GM19324 (cell line): ENCODE measurements at regions not wholly inside any gene's neighbourhood (a gene's known extent, or its start where the extent isn't known, plus 50 kb on each side); places are given as distances from the start of the nearest gene placed in this dataset.
"Not testable (repeated sequence)": the region's sequence is repeated elsewhere in the genome, so short reads cannot be mapped to it uniquely, and the experiment has no call there.

Source experiments
- ATAC-seq: cut with Tn5 transposase; IDR thresholded peaks from one replicate; pipeline ENCODE4 v1.9.1; 2021; ENCODE audit warnings: mild to moderate bottlenecking, moderate library complexity; ENCODE audit not compliant: unreplicated experiment, low FRiP score

DNA sequence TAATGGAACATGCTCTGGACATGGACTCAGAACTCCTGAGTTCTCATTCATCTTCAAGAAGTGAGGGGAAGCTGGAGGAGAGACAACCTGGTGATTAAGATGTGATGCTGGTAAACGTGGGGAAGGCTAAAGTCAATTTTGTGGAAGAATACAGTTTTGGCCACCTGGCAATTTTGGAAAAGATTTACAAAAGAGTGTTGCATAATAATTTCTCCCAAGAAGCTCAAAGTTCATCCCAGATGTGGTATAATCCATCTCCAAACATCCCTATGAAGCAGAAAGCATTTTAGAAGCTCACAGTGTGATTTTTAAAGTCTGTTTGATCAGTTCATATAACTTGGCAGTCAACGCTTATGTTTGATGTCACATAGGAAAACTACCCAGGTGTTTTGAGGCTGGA is 208.7 kb downstream of the LMX1A start:
- no peak for ATAC-seq

DNA sequence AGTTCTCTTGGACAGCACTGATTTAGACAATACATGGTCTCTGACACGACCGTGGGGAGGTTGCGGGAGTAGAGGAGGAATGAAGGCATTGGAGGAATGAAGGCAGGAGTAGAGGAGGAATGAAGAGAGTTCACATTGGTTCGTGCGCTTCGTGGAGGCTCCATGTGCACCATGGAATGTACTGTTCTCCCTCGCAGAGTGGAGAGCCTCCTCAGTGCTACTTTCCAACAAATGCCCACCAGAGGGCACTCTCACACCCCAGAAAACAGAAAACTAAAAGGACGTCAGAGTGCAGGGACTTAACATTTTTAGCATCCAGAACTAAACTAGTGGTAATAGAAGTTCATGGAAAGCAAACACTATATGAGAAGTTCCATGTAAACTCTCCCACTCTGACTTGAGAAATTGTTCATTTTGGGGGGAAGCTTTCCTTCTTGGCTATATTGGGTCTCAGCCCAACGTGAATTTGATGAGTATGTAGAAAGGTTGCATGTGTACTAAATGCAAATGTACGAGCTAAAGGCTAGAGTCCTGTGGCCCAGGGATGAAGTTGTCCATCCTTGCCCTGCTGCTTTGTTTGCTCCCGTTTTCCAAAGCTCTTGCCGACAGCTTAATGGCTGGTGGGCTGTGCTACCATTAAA is 211.6 kb downstream of the LMX1A start:
- no peak for ATAC-seq

DNA sequence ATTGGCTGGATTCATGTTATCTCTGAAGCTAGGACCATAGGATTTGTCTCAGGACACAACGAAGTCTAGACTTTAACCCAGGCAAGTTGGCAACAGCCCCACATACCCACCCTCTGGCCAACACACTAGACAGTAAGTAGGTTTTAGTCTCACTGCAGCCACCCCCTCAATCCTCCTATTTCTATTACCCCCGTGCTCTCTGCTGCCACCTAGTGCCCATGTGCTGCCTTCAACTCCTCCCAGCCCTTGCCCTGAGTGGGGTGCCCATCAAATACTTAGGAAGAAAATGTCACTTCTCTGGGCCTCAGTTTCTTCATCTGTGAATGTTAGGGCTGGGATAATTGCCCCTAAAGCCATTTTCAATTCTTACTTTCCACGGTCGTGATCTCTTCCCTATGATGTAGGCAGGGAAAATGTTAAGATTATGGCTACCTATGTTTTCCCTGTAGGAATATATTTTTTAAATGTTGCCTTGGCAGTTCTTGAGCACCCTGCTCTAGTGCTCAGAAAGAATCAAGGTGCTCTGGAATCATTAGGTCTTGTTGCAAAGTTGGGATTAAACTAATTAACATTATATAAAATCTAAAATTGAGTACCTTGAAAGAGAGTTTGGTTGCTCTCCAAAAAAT is 213.0 kb downstream of the LMX1A start:
- ATAC-seq = no peak

DNA sequence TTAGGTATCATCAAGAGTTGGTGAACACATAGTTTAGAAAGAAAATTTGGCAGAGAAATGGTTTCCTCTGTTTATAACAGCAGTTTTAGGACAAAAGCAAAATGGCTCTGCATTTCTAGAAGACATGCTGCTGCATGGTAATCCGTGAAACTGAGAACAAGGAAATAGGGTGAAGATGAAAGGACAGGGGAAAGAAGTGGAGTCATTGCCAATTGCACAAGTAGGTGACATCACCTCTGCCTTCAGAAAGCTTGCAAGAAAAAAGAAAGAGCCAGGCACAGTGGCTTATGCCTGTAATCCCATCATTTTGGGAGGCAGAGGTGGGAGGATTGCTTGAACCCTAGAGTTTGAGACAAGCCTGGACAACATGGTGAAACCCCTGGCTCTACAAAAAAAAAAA is 217.6 kb downstream of the LMX1A start:
- no peak for ATAC-seq

DNA sequence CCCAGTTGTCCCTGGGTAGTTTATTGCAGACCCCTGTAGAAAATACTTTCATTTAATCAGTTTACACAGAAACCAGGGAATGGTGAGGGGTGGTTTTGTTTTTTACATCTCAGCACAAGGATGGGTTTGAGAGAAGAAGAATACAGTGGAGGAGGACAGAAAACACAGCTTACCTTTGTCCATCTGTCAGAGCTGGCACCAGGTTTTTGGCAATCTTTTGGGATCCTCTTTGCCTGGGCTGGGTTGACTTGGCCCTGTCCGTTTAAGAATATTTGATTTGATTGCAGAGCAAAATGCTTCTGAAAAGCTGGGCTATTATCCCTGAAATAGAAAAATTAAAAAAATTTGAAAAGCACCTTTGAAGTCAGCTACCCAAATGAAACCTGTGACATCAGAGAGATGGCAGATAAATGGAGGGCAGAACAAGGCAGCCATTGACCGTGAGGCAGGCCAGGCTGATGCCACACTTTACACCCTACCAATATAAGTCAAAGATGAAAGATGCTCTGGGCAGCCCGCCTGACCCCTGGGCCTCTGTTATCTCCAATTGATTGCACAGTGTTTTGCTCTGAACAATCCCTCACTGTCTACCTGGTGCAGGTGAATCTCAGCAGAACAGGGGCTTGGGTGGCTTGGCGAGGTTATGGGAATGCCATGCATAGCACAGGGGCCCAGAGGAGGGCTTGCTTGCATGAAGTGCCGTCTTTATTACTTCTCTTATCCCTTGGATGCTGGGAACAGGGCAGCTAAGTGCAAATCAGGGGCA is 218.8 kb downstream of the LMX1A start:
- no peak for ATAC-seq

DNA sequence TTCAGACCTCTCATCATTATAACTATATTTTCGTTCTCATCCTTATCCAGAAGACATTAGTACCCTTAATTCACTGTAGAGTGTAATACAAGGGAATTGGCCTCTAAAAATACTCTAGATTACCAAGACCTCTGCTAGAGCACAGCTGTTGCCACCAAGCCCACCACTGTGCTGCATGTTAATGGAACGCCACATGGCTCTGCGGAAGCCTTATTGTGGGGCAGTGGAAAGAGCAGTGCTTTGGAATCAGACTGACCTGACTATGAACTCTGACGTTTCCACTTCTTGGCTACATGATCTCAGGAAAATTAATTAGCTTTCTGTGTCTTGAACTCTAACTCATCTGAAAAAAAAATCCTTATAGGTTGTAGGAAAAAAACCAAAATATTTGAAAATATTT is 222.1 kb downstream of the LMX1A start:
- ATAC-seq = no peak

DNA sequence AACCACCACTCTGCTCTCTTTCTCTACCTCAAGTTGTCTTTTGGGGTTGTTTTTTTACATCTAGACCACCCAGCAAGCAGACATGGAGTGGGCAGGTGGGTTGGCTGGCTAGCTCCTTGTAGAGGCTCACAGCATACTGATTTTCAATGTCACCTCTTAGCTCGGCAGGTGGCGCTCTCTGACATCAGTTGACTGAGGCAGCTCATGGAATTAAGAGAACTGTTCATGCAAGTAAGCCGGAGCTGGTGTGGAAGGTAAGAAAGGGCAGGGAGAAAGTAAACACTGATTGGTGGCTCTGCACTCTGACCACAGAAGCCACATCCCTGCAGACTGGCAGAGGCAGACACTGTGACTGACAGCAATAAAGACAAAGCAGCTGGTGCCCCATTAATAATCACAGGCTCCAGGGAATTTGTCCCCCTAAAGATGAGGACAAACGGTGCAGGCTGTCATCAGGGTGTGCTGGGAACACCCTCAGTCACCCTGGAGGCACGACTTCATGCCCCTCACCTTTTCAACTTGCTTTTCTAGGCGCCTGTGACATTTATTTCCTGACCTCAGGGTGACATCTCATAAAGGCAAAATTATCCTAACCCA is 226.8 kb downstream of the LMX1A start:
- peak; percentile 80 for ATAC-seq

DNA sequence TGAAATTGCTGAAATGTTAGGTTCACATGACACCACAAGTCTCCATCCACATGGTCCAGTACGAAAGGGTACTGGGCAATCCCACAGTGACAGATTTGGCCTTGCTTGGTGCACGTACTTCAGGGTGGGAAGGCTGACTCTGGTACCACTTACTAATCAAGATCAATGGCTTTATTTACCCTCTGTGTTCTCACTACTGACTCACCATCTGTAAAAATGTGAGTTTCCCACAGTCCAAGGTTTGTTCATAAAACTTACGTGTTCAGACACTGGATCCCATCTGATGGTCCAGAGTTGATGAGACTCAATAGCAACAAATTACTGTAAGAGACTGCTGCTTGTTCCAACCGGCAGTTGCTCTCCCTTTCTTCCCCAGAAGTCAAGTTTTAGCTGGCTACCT is 231.7 kb downstream of the LMX1A start:
- no peak for ATAC-seq

DNA sequence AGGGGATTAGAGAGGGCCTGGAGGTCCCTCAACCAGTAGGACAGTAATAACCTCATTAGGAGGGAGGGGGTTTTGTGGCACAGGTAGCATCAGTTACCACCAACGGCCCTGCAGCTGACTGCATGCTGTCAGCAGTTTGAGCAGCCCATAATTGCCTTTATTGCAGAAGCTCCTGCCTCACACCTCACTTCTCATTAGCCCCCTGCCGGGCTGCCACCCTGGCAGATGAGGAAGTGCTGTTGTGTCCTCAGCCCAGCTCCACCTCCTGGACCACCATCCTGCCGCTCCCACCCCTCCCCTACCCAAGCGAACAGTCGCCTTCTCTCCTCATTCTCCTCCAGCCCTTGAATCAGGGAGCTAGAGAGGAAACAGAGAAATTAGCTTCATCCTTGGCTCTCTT is 237.4 kb downstream of the LMX1A start:
- ATAC-seq = no peak

DNA sequence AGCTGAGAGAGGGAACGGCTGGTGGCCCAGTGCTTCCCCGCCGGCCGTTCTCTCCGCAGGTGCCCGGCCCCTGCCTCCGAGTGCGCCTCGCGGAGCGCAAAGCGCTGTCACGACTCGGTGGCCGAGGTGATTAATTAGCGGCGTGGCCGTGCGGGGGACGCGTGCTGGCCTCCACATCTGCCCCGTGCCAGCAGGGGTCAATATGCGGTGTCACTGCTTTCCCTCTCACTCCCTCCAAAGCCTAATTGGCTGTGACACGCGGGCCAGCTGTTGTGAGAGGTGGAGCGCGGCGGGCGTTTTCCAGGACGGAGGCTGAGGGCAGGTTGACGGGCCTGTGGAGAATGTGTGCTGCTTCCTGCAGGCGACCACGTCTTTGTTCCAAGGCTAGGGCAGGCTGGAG is 239.0 kb downstream of the LMX1A start:
- ATAC-seq = no peak

DNA sequence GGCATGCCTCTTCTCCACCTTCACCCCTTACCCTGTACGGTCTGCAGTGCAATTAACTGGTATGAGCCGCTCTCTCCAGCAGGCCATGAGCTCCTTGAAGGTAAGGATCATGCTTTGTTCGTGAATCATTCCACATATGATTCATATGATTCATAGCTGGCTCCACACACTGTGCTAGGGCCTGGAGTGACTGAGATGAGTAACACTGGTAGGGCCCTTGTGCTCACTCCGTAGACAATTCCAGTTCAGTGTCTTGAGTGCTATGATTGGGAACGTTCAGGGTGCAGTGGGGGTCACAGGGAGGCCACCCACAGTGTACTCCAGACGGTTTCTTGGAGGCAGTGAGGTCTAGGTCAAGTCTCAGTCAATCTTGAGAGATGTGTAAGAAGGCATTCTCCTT is 239.8 kb downstream of the LMX1A start:
- no peak for ATAC-seq

DNA sequence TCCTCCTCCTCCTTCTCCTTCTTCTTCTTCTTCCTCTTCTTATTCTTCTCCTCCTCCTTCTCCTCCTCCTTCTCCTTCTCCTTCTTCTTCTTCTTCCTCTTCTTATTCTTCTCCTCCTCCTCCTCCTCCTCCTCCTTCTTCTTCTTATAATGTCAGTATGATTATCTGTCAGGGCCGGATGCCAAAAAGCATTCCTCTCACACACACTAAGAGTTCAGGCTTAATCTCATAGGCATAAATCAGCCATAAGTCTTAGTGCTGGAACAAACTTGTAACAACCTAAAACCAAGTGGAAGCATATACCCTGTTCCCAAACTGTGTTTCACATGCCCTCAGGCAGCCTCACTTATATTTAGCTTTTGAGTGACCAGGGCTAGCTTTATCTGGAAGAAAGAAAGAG is 240.3 kb downstream of the LMX1A start:
- no peak for ATAC-seq

DNA sequence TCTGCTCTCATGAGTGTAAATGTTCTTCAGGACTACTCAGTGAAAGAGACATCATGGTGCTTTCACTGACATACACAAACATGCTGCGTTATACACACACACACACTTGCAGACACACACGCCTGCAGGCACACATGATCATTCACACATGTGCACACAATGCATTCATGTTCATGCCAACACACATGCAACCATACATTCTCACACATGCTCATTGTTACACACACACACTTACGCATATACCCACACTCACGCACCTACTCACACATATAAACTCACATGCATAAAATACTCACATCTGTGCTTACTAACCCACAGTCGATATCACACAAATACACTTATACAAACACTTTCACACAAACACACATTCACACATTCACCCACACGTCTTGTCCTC is 241.6 kb downstream of the LMX1A start:
- ATAC-seq = no peak

DNA sequence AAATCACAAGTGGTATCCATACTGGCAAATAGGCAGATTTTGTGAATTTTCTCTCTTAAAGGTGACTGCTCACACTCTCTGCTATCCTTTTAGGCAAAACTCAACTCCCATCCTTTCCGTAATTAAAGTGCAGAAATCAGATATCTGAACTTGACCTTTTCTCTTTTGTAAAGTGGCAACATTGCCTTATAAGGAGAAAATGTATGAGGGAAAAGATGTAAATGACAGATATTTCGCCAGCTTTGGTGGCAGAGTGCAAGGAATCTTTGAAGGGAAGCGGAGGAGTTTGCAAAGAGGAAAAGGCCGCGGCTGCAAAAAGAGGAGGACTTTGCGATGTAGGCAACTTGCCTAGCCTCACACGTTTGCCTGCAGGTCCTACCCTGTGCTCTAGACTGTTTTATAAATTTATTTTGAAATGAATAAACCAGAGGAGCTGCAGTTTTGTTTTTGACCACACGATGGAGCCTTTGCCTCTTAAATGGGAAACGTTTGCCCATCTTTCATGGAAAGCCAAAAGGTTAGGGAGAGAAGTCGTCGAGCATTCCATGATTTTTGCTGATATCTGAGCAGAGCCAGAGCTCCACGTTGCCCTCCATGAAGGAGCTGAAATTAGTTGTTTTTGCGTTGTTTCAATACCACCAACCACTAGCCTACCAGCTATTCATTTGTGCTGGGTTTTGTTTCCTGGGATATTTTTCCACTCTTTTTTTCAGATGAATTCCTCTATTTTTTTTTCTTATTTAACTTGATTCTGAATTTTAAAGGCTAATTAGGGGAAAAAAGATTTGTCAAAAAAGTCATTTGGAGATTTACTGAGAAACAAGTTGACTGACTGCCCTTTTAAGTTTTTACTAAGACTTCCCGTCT is 242.3 kb downstream of the LMX1A start:
- no peak for ATAC-seq

DNA sequence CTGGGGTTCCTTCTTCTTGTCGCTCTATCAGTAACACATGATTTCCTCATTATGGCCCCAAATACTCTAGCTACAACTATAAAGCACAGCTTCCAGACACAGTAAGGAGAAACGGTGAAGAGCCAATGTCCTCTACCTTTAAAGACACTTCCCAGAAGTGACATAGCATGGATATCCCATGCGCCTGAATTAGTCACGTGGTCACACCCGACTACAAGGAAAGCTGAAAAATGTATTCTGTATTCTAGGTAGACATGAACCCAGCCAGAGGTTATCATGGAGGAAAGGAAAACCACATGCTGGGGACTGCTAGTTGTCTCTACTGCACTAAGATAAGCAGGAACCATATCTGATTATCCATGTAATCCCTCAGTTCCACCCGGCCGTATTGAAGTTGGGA is 244.3 kb downstream of the LMX1A start:
- ATAC-seq = no peak

DNA sequence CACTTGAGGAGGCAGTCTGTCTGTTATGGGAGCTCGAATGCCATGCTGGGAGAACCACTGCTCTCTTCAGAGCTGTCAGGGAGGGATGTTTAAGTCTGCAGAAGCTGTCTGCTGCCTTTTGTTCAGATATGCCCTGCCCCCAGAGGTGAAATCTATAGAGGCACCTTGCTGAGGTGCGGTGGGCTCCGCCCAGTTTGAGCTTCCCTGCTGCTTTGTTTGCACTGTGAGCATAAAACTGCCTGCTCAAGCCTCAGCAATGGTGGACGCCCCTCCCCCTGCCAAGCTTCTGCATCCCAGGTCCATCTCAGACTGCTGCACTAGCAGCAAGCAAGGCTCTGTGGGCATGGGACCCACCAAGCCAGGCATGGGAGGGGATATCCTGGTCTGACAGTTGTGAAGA is 247.5 kb downstream of the LMX1A start:
- no peak for ATAC-seq

DNA sequence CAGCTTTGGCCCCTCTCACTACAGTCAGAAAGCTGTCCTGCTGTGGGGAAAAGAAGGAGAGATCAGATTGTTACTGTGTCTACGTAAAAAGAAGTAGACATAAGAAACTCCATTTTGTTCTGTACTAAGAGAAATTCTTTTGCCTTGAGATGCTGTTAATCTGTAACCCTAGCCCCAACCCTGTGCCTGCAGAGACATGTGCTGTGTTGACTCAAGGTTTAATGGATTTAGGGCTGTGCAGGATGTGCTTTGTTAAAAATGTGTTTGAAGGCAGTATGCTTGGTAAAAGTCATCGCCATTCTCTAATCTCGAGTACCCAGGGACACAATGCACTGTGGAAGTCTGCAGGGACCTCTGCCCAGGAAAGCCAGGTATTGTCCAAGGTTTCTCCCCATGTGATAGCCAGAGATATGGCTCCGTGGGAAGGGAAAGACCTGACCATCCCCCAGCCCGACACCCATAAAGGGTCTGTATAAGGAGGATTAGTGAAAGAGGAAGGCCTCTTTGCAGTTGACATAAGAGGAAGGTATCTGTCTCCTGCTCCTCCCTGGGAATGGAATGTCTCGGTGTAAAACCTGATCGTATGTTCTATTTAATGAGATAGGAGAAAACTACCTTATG is 263.9 kb downstream of the LMX1A start:
- ATAC-seq = not testable (repeated sequence)

DNA sequence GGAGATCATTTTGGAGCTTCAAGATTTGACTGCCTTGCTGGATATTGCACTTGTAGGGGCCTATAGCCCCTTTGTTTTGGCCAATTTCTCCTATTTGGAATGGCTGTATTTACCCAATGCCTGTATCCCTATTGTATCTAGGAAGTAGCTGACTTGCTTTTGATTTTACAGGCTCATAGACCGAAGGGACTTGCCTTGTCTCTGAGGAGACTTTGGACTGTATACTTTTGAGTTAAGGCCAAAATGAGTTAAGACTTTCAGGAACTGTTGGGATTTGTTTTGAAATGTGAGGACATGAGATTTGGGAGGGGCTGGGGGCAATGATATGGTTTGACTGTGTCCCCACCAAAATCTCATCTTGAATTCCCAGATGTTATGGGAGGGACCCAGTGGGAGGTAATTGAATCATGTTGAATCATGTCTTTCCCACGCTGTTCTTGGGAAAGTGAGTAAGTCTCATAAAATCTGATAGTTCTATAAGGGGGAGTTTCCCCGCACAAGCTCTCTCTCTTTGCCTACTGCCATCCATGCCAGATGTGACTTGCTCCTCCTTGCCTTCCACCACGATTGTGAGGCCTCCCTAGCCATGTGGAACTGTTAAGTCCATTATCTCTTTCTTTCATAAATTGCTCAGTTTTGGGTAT is 276.1 kb downstream of the LMX1A start:
- ATAC-seq = no peak

DNA sequence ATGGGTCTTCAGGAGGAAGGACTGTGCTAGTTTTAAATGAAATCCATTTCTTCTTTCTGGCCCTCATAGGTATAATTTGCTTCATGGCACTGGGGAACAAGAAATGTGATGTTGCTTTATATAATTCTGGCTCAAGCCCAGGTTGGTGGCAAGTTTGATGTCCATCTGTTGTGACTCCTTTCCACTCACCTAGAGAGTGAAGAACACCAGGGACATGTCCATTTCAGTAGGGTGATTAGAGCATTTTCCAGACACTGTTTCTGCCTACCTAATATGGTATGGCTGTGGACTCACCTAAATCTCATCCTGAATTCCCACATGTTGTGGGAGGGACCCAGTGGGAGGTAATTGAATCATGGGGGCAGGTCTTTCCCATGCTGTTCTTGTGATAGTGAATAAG is 278.1 kb downstream of the LMX1A start:
- no peak for ATAC-seq
